H1 (cell line): ENCODE measurements at regions not wholly inside any gene's neighbourhood (a gene's known extent, or its start where the extent isn't known, plus 50 kb on each side); places are given as distances from the start of the nearest gene placed in this dataset.

Experiments used
- CTCF ChIA-PET: fragments of 300-600 bp; sonication (Branson Sonifier 250); formaldehyde crosslinking; loops from one replicate; lab custom pipeline; 2021; ENCODE audit not compliant: partially characterized antibody; lab: Charles Lee
- POLR2A ChIA-PET: fragments of 300-600 bp; sonication (Branson Sonifier 250); formaldehyde crosslinking; loops from one replicate; lab custom pipeline; 2021; ENCODE audit warnings: inconsistent platforms; ENCODE audit not compliant: partially characterized antibody; lab: Charles Lee
- DNase-seq, 2 experiments: peaks; one replicate each; pipeline versions ENCODE4 v3.0.0 to v3.0.0-alpha.2; 2010 to 2022; ENCODE audit warnings: low spot score in 2 of 2, low read depth in 1 of 2, mixed read lengths in 1 of 2
- FAIRE-seq: peaks from 2 replicates; lab custom pipeline; 2011; peaks lifted over from hg19 to GRCh38; lab: Jason Lieb, UNC
- H2AFZ ChIP-seq: 2 replicates; pipeline ENCODE4 v1.8.1; 2012; ENCODE audit warnings: low read length, inconsistent platforms
- H2AK5ac ChIP-seq: 2 replicates; pipeline ENCODE4 v1.6.1; 2013; ENCODE audit warnings: low read depth, low read length
- H2BK120ac ChIP-seq: replicated peaks from 2 replicates; pipeline ENCODE3; 2013; ENCODE audit warnings: low read depth, low read length, inconsistent platforms
- H2BK12ac ChIP-seq: 2 replicates; pipeline ENCODE4 v1.6.1; 2013; ENCODE audit warnings: low read depth, low read length
- H2BK15ac ChIP-seq: 2 replicates; pipeline ENCODE4 v1.6.1; 2013; ENCODE audit warnings: low read length
- H2BK20ac ChIP-seq: 2 replicates; pipeline ENCODE4 v1.6.1; 2013; ENCODE audit warnings: low read length
- H2BK5ac ChIP-seq: 2 replicates; pipeline ENCODE4 v1.6.1; 2013; ENCODE audit warnings: low read depth, low read length
- H3K14ac ChIP-seq: 2 replicates; pipeline ENCODE4 v1.6.1; 2013; ENCODE audit warnings: inconsistent platforms; ENCODE audit not compliant: insufficient read length
- H3K18ac ChIP-seq: 2 replicates; pipeline ENCODE4 v1.6.1; 2013; ENCODE audit warnings: low read length; ENCODE audit errors: extremely low read depth
- H3K23ac ChIP-seq: 2 replicates; pipeline ENCODE4 v1.6.1; 2013; ENCODE audit warnings: inconsistent platforms; ENCODE audit not compliant: insufficient read length
- H3K23me2 ChIP-seq: 2 replicates; pipeline ENCODE4 v1.6.1; 2013; ENCODE audit warnings: low read depth, low read length
- H3K27ac ChIP-seq: 2 replicates; pipeline ENCODE4 v1.6.1; 2011; ENCODE audit warnings: low read depth, low read length, inconsistent platforms
- H3K27me3 ChIP-seq, 4 experiments: replicated peaks in 1 of 4; 1 replicate in 1 of 4; 2 replicates in 3 of 4; pipeline versions ENCODE4 v1.6.1 to v1.8.1; 2011 to 2013; ENCODE audit warnings: low read length in 3 of 4, mild to moderate bottlenecking in 3 of 4, inconsistent platforms in 2 of 4, mixed read lengths in 2 of 4, moderate library complexity in 1 of 4; ENCODE audit not compliant: control insufficient read depth in 3 of 4, insufficient read depth in 3 of 4; ENCODE audit errors: extremely low read depth in 1 of 4
- H3K36me3 ChIP-seq, 4 experiments: 2 replicates each; pipeline versions ENCODE4 v1.6.1 to v1.8.1; 2011 to 2013; ENCODE audit warnings: mild to moderate bottlenecking in 4 of 4, low read length in 3 of 4, moderate library complexity in 2 of 4, control low read depth in 1 of 4, inconsistent platforms in 1 of 4; ENCODE audit not compliant: insufficient read depth in 4 of 4, control insufficient read depth in 2 of 4
- H3K4ac ChIP-seq: replicated peaks from 2 replicates; pipeline ENCODE3; 2013; ENCODE audit warnings: low read length, low read depth, mixed read lengths, inconsistent platforms; ENCODE audit not compliant: insufficient read length
- H3K4me1 ChIP-seq, 4 experiments: replicated peaks in 1 of 4; 1 replicate in 1 of 4; 2 replicates in 3 of 4; pipeline versions ENCODE4 v1.6.1 to v1.8.1; 2011 to 2013; ENCODE audit warnings: low read length in 3 of 4, inconsistent platforms in 2 of 4, mixed read lengths in 1 of 4; ENCODE audit not compliant: insufficient read depth in 4 of 4, control insufficient read depth in 3 of 4
- H3K4me2 ChIP-seq, 2 experiments: 2 replicates each; pipeline versions ENCODE4 v1.6.1 to v1.8.1; 2011 to 2013; ENCODE audit warnings: low read depth in 2 of 2, low read length in 2 of 2, control low read depth in 1 of 2, inconsistent platforms in 1 of 2, mild to moderate bottlenecking in 1 of 2; ENCODE audit not compliant: insufficient read depth in 1 of 2
- H3K4me3 ChIP-seq, 4 experiments: fragments of 200-600, 300-600 bp in 1 of 4; sonication (generic), shearing (Covaris generic), sonication (Bioruptor Twin) in 1 of 4; 2 replicates each; pipeline versions ENCODE4 v1.5.1 to v1.8.1; 2011 to 2016; ENCODE audit warnings: low read length in 4 of 4, low read depth in 3 of 4, control low read depth in 2 of 4, inconsistent platforms in 2 of 4, mild to moderate bottlenecking in 2 of 4, mixed read lengths in 1 of 4, moderate library complexity in 1 of 4; ENCODE audit not compliant: insufficient read depth in 2 of 4; ENCODE audit errors: extremely low read depth in 1 of 4
- H3K56ac ChIP-seq: replicated peaks from 2 replicates; pipeline ENCODE3; 2013; ENCODE audit warnings: low read depth, mild to moderate bottlenecking, mixed read lengths, low read length, inconsistent platforms; ENCODE audit not compliant: insufficient read length
- H3K79me1 ChIP-seq: 2 replicates; pipeline ENCODE4 v1.6.1; 2013; ENCODE audit warnings: low read depth, low read length, control low read depth
- H3K79me2 ChIP-seq, 2 experiments: 2 replicates each; pipeline versions ENCODE4 v1.6.1 to v1.8.1; 2012 to 2013; ENCODE audit warnings: low read length in 2 of 2, mild to moderate bottlenecking in 2 of 2, inconsistent platforms in 1 of 2; ENCODE audit not compliant: insufficient read depth in 2 of 2, control insufficient read depth in 1 of 2
- H3K9ac ChIP-seq, 4 experiments: replicated peaks in 1 of 4; 1 replicate in 1 of 4; 2 replicates in 3 of 4; pipeline versions ENCODE4 v1.6.1 to v1.8.1; 2011 to 2013; ENCODE audit warnings: low read depth in 3 of 4, low read length in 3 of 4, control low read depth in 2 of 4, mild to moderate bottlenecking in 2 of 4, moderate library complexity in 2 of 4, inconsistent platforms in 1 of 4; ENCODE audit errors: extremely low read depth in 1 of 4
- H3K9me3 ChIP-seq, 2 experiments: 2 replicates each; pipeline versions ENCODE4 v1.6.1 to v1.8.1; 2012 to 2013; ENCODE audit warnings: mild to moderate bottlenecking in 2 of 2, moderate library complexity in 2 of 2, control low read depth in 1 of 2, inconsistent platforms in 1 of 2, low read depth in 1 of 2, low read length in 1 of 2, mixed read lengths in 1 of 2; ENCODE audit not compliant: insufficient read depth in 2 of 2
- H4K20me1 ChIP-seq, 2 experiments: replicated peaks in 1 of 2; 2 replicates each; pipeline versions ENCODE3 to v1.8.1; 2011 to 2013; ENCODE audit warnings: inconsistent platforms in 2 of 2, low read length in 2 of 2, mild to moderate bottlenecking in 1 of 2; ENCODE audit not compliant: insufficient read depth in 2 of 2, control insufficient read depth in 1 of 2
- H4K5ac ChIP-seq: 2 replicates; pipeline ENCODE4 v1.6.1; 2013; ENCODE audit warnings: low read length, low read depth, mixed read lengths, inconsistent platforms; ENCODE audit not compliant: insufficient read length
- H4K8ac ChIP-seq: 2 replicates; pipeline ENCODE4 v1.8.0; 2013; ENCODE audit warnings: mild to moderate bottlenecking, moderate library complexity, low read length, inconsistent platforms; ENCODE audit not compliant: insufficient read depth; ENCODE audit errors: extremely low read depth
- H4K91ac ChIP-seq: replicated peaks from 2 replicates; pipeline ENCODE3; 2013; ENCODE audit warnings: low read length, mixed read lengths, inconsistent platforms; ENCODE audit not compliant: insufficient read length
- ASH2L ChIP-seq: fragments of 200-600, 300-600 bp; sonication (generic); IDR thresholded peaks from one replicate; pipeline ENCODE4 v1.7.1; 2017; ENCODE audit warnings: low read length
- BACH1 ChIP-seq: IDR thresholded peaks from 2 replicates; pipeline ENCODE4 v1.6.1; 2012; ENCODE audit warnings: low read length, improper control_type of control experiment
- CEBPB ChIP-seq: IDR thresholded peaks from 2 replicates; pipeline ENCODE4 v1.6.1; 2012; ENCODE audit warnings: low read depth, low read length
- NANOG ChIP-seq: IDR thresholded peaks from 2 replicates; pipeline ENCODE4 v1.6.1; 2011; ENCODE audit warnings: low read length, low read depth, mild to moderate bottlenecking, inconsistent platforms; ENCODE audit not compliant: insufficient read depth, poor library complexity, severe bottlenecking
- PHF8 ChIP-seq: fragments of 200-600 bp; sonication (generic); conservative IDR thresholded peaks from 2 replicates; pipeline ENCODE4 v1.7.1; 2012; ENCODE audit warnings: low read depth, mild to moderate bottlenecking, inconsistent platforms, low read length, moderate library complexity
- POU5F1 ChIP-seq: IDR thresholded peaks from 2 replicates; pipeline ENCODE4 v1.6.1; 2011; ENCODE audit warnings: low read depth, mild to moderate bottlenecking, low read length, moderate library complexity
- RAD21 ChIP-seq, 2 experiments: IDR thresholded peaks in 1 of 2; conservative IDR thresholded peaks in 1 of 2; 2 replicates each; pipeline ENCODE4 v1.6.1; 2011; ENCODE audit warnings: low read depth in 2 of 2, low read length in 2 of 2, improper control_type of control experiment in 1 of 2, inconsistent platforms in 1 of 2, mild to moderate bottlenecking in 1 of 2, moderate library complexity in 1 of 2
- RBBP5 ChIP-seq: IDR thresholded peaks from 2 replicates; pipeline ENCODE4 v1.7.1; 2012; ENCODE audit warnings: low read depth, mild to moderate bottlenecking, inconsistent platforms, low read length, moderate library complexity, borderline replicate concordance
- RXRA ChIP-seq: IDR thresholded peaks from 2 replicates; pipeline ENCODE4 v1.6.1; 2011; ENCODE audit warnings: low read depth, mild to moderate bottlenecking, low read length, moderate library complexity; ENCODE audit not compliant: insufficient read depth
- SP2 ChIP-seq: IDR thresholded peaks from 2 replicates; pipeline ENCODE4 v1.6.1; 2012; ENCODE audit warnings: mild to moderate bottlenecking, low read length, inconsistent platforms
- TAF7 ChIP-seq: optimal IDR thresholded peaks from 2 replicates; pipeline ENCODE3; 2011; ENCODE audit warnings: low read depth, mild to moderate bottlenecking, inconsistent platforms, low read length, moderate library complexity, borderline replicate concordance
- ZNF274 ChIP-seq: IDR thresholded peaks from 2 replicates; pipeline ENCODE4 v1.7.0; 2012; ENCODE audit warnings: low read length, borderline replicate concordance; ENCODE audit errors: extremely low read depth
- WGBS, 2 experiments: shearing (Covaris generic) in 1 of 2; methylation state at CpG; one replicate each; pipeline versions ENCODE4 v1.1.6 to v1.1.7; 2013 to 2015; ENCODE audit warnings: low lambda C conversion rate in 2 of 2, mixed read lengths in 2 of 2, inconsistent platforms in 1 of 2, low coverage in 1 of 2, missing lambda C conversion rate in 1 of 2; ENCODE audit not compliant: insufficient replicate concordance in 2 of 2, insufficient coverage in 1 of 2, insufficient read length in 1 of 2; ENCODE audit errors: extremely low coverage in 1 of 2, missing lambda C conversion rate in 1 of 2; 5-methylcytosine and 5-hydroxymethylcytosine counted together

- Histone ChIP-seq H3K23ac (no peak overlapping the region), H3K27me3 (no peaks in the 10 kb centered on the region), H3K18ac (no peak overlapping the region), H3K9ac (no peak overlapping the region), H4K8ac (no peak overlapping the region), H4K91ac (no peak overlapping the region), H2BK20ac (no peak overlapping the region), H4K5ac (no peak overlapping the region), H3K4me3 (no peak overlapping the region), H2AFZ (no peak overlapping the region), H4K20me1 (no peaks in the 10 kb centered on the region), H3K23me2 (no peaks in the 10 kb centered on the region), H2AK5ac (no peak overlapping the region), H3K4me1 (no peaks in the 10 kb centered on the region), H3K9me3 (peaks cover 0 to 8% of the 10 kb centered on the region in 2 experiments; a peak in 2 of 4 replicates), H2BK15ac (no peak overlapping the region), H3K79me2 (no peaks in the 10 kb centered on the region), H2BK120ac (no peak overlapping the region), H3K36me3 (no peaks in the 10 kb centered on the region), H3K4me2 (no peak overlapping the region), H3K79me1 (no peaks in the 10 kb centered on the region), H2BK12ac (no peak overlapping the region), H3K4ac (no peak overlapping the region), H2BK5ac (no peak overlapping the region), H3K14ac (no peak overlapping the region), H3K56ac (no peak overlapping the region), H3K27ac (no peak overlapping the region)
- 81% methylated on average over 11 of the region's 11 CpGs; no CpG with 5 or more reads in 1 of the 2 experiments for WGBS, 2 experiments
- CTCF ChIA-PET = interaction anchor here (0.6 to 1.7 kb wide), 4 partner anchors 17 to 296 kb away, joined by 3 to 4 read pairs (median 3); no protein-coding TSS in a partner anchor
- POLR2A ChIA-PET = no interaction called here
- FAIRE-seq (no peak), DNase-seq (no peak)
- TF ChIP-seq NANOG (no peak), SP2 (no peak), RXRA (no peak), ASH2L (no peak), ZNF274 (no peak), CEBPB (no peak), RAD21 (IDR thresholded peaks at IDR 0.05 in 1 of 2, conservative IDR thresholded peaks at IDR 0.05 in 1 of 2; ENCODE audit: low read depth in 2 of 2, low read length in 2 of 2) (no peak), POU5F1 (no peak), TAF7 (no peak), BACH1 (no peak), RBBP5 (no peak), PHF8 (no peak)
Measured at GRCh38 chr12:3980504-3981272, 107.5 kb upstream of the PARP11 start.
